GM12801 (cell line): ENCODE measurements at regions not wholly inside any gene's neighbourhood (a gene's known extent, or its start where the extent isn't known, plus 50 kb on each side); places are given as distances from the start of the nearest gene placed in this dataset.

ENCODE experiments used
- TF ChIP-seq, protein P1 (sequence below): IDR thresholded peaks from one replicate; pipeline ENCODE4 v1.5.1; 2011; ENCODE audit warnings: control low read depth; ENCODE audit not compliant: insufficient read length; ENCODE audit errors: extremely low read depth

DNA sequence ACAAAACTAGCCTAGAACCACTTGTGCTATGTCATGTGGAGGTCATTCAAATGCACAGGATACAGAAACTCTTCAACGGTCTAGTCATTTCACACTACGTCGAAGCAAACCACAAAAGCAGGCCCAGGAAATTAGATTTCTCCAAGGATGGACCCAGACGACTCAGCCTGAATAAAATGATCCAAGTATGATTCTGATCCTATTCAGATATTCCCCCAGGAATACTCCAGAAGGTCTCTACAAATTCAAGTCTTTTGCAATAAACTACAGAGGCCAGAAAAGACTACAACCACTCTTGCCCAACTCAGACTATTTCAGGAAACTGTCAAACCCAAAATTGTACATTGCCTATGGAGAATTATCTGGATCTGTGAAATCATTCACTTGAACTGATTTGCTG lies 422.5 kb downstream of the METTL4 start:
- TF ChIP-seq, protein P1, sequence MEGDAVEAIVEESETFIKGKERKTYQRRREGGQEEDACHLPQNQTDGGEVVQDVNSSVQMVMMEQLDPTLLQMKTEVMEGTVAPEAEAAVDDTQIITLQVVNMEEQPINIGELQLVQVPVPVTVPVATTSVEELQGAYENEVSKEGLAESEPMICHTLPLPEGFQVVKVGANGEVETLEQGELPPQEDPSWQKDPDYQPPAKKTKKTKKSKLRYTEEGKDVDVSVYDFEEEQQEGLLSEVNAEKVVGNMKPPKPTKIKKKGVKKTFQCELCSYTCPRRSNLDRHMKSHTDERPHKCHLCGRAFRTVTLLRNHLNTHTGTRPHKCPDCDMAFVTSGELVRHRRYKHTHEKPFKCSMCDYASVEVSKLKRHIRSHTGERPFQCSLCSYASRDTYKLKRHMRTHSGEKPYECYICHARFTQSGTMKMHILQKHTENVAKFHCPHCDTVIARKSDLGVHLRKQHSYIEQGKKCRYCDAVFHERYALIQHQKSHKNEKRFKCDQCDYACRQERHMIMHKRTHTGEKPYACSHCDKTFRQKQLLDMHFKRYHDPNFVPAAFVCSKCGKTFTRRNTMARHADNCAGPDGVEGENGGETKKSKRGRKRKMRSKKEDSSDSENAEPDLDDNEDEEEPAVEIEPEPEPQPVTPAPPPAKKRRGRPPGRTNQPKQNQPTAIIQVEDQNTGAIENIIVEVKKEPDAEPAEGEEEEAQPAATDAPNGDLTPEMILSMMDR, result no peak

DNA sequence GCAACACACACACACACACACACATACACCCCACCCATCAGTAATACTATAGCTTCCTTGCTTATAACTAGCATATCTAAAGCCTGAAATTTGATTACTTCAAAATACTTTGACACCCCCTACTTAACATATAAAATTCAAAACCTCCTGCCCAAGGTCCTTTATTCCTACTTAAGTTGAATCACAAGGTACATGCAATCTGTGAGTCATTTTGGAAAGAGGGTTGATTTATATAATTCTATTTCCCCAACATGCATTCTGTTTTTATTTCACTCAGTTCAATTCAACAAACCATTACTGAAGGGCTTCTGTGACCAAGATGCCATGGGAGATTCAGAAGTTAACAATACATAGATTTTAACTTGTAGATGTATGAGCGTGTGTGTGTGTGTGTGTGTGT lies 420.7 kb downstream of the METTL4 start:
- TF ChIP-seq, protein P1, result no peak

DNA sequence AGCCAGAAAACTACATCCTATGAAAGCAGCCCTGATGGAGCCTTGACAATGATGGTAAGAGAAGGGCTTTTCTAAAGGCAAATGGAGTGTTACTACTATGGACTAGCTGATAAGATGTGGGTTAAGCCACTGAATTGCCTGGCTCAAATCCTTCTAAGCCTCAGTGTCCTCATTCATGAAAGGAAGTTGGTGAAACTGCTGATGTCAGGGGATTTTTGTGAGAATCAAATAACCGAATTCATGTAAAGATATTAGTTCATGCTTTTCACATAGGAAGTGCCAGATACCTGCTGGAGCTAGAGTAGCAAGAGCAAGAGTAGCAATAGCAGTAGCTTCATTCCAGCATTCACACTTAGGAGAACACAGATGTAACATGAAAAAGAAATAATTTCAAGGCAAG lies 417.0 kb downstream of the METTL4 start:
- TF ChIP-seq, protein P1, result no peak

DNA sequence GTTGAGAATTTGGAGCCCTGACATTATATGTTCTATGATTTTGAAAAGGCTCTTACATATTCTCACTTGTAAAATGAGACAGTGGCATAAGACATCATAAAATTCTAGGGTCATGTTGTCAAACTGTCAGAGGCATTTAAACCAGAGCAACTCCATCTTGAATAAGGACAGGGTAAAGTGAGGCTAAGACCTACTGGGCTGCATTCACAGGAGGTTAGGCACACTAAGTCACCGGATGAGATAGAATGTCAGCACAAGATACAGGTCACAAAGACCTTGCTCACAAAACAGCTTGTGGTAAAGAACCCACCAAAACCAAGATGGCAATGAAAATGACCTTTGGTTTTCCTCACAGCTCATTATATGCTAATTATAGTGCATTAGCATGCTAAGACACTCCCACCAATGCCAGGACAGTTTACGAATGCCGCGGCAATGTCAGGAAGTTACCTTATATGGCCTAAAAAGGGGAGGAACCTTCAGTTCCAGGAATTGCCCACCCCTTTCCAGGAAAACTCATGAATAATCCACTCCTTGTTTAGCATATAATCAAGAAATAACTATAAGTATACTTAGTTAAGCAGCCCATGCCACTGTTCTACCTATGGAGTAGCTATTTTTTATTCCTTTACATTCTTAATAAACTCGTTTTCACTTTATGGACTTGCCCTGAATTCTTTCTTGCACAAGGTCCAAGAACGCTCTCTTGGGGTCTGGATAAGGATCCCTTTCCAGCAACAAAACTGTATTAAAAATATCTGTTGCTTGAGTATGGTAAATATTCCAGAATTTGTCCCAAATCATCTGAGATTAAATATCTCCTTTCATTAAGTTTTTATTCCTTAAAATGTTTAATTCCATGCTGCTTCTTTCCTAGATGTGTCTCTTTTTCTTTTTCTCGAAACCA lies 406.4 kb downstream of the METTL4 start:
- TF ChIP-seq, protein P1, result no peak

DNA sequence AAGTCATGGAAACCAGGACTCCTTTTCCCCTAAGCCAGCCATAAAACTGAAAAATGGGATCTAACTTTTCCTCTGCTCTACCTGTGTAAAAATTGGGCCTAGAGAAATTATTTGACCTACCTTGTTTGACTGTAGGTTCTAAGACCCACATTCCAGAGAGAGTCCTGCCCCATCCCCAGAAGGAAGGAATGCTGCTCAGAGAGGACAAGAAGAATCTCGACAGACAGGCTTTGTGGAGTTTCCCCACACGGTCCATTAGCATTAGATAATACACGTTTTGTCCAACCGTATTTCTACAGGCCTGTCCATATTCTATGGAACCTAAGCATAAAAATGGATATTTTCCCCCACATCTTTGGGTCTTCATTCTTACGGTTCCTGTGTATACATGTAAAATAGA lies 403.3 kb downstream of the METTL4 start:
- TF ChIP-seq, protein P1, result no peak

DNA sequence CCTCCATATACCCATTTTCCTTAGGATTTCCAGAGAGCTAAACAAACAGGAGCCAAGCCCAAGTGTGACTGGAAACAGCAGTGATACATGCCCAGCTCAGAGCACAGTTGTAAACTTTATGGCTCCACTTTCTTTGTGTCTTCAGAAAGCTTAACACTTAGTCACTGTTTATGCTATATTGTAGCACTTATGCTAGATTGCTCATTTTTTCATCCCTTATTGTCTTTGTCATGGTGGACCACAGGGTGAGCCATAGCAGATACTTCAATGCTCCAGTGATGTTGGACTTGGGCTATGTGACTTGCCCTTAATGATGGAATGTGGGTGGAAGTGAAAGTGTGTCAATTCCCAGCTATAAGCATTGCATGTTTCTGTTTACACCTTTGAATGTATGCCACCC lies 401.6 kb downstream of the METTL4 start:
- TF ChIP-seq, protein P1, result no peak

DNA sequence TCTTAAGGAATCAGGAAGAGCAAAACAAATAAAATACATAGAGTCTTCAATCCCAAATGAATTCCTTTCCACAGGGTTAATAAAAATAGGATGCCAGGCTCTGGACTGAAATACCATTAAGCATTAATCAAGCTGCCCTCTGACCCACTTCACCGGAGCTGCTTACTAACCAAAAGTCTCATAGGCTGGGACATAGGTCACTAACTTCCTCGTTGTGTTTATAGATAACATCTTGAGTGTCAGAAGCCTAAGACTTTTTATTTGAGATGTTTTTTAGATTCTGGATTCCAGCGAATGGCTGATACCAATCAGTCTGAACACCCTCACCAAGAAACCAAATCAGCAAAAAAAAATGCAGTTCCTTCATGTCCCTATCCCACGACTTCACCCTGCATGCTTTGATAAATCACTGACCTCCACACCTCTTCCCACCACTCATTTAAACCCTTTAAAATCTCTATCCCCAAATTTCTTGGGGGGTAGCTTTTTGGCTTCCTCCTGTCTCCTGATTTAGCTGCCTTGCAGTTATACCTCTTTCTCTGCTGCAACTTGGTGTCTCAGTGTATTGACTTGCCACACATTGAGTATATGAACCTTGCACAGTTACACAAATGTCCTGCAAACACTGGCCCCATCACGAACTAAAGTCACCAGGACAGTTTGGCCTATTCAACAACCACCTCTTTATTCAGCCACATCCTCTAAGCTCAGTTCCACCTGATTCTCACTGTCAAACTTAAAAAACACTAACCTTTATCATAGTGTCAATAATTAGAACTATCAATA lies 399.3 kb downstream of the METTL4 start:
- TF ChIP-seq, protein P1, result no peak
